ENCODE measurements at regions not wholly inside any gene's neighbourhood (a gene's known extent, or its start where the extent isn't known, plus 50 kb on each side); places are given as distances from the start of the nearest gene placed in this dataset.

GRCh38 chr12:27907766-27908165, 64.8 kb downstream of the PTHLH start:
- no peak for DNase-seq (ENCODE audit: low read depth in 4 of 4, low spot score in 1 of 4)

DNA sequence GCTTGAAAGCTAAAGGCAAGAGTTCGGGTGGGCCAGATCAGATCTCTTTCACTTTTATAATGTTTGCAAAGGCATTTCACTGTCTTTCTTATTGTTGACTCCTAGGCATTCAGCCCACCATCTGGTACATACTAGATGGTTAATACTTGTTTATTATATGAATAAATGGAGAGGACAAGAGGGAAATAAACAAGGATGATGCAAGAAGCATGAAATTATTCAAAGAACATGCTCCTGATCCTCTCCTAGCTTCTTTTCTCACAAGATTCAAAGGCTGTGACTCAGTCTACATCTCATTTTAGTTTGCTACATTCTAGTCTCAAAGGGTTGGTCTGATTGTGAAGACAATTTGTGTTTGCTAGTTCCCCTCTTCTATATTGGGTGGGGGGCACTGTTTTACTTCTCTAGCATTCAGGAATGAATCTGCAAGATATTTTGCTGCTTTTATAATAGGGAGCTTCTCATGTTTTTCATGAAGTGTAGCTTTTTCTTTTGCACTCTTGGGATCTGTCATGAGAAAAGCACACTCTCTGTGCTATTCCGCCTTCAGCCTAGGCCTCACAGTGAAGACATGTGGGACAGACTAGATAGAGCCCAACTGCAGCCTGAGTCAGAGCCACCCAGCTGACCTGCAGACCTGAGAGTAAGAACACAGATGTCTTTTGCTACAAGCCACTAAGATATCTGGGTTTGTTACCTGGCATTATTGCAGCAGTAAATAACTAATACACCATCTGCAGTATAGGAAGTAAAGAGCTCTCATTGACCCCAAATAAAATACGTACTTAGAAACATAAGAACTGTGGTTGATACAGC, 65.7 kb downstream of the PTHLH start:
- no peak for DNase-seq (ENCODE audit: low read depth in 4 of 4, low spot score in 1 of 4)

GRCh38 chr12:27906127-27906500, 66.4 kb downstream of the PTHLH start:
- DNase-seq (ENCODE audit: low read depth in 4 of 4, low spot score in 1 of 4): no peak

GRCh38 chr12:27905285-27906126, 67.0 kb downstream of the PTHLH start:
- DNase-seq (ENCODE audit: low read depth in 4 of 4, low spot score in 1 of 4): no peak

- no peak for DNase-seq (ENCODE audit: low read depth in 4 of 4, low spot score in 1 of 4)
Measured at GRCh38 chr12:27902651-27903050, 69.9 kb downstream of the PTHLH start.

DNA sequence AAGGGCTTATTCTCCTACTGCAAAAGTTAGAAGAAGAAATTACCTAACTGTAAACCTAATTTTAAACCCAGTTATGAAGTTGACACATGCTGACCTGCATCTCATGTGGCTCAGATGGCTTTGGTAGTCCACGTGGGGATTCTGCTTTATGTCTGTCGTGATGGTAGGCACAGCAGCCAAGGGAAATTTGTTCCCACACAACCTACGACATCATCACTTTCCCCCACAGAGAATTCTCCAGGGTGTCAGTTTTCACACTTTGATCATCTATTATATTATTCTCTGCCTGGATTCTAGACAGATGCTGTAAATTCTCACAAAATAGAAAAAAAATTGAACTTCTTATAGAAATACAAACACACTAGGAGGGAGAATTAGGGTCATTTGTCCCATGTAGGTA, 70.6 kb downstream of the PTHLH start:
- DNase-seq (ENCODE audit: low read depth in 4 of 4, low spot score in 1 of 4): no peak

- no peak for DNase-seq (ENCODE audit: low read depth in 4 of 4, low spot score in 1 of 4)
Measured at GRCh38 chr12:27900920-27901879, 71.3 kb downstream of the PTHLH start.

GRCh38 chr12:27899151-27899661, 73.3 kb downstream of the PTHLH start:
- DNase-seq (ENCODE audit: low read depth in 4 of 4, low spot score in 1 of 4): peak in 1 of 4 experiments; percentile 1

GRCh38 chr12:27898022-27898421, 74.5 kb downstream of the PTHLH start:
- DNase-seq (ENCODE audit: low read depth in 4 of 4, low spot score in 1 of 4): no peak

GRCh38 chr12:27896419-27896990, 76.0 kb downstream of the PTHLH start:
- DNase-seq (ENCODE audit: low read depth in 4 of 4, low spot score in 1 of 4): no peak

- DNase-seq (ENCODE audit: low read depth in 4 of 4, low spot score in 1 of 4): no peak
Measured at GRCh38 chr12:27894309-27894708, 78.2 kb downstream of the PTHLH start.

- DNase-seq (ENCODE audit: low read depth in 4 of 4, low spot score in 1 of 4): no peak
Measured at GRCh38 chr12:27879708-27880107, 92.8 kb downstream of the PTHLH start.

DNA sequence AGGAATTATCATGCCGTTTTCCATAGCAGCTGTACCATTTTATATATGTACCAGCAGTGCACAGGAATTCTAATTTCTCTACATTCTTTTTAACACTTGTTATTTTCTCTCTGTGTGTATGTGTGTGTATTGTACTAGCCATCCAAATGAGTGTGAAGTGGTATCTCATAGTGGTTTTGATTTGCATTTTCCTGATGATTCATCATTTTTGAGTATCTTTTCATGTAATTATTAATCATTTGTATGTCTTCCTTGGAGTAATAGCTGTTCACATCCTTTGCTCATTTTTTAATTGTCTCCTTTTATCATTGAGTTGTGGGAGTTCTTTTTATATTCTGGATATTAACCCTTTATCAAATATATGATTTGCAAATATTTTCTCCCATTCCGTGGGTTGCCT, 95.6 kb upstream of the MANSC4 start:
- no peak for DNase-seq (ENCODE audit: low read depth in 4 of 4, low spot score in 1 of 4)

- no peak for DNase-seq (ENCODE audit: low read depth in 4 of 4, low spot score in 1 of 4)
Measured at GRCh38 chr12:27873010-27873409, 93.0 kb upstream of the MANSC4 start.

GRCh38 chr12:27871946-27872345, 91.9 kb upstream of the MANSC4 start:
- no peak for DNase-seq (ENCODE audit: low read depth in 4 of 4, low spot score in 1 of 4)

GRCh38 chr12:27870939-27871338, 90.9 kb upstream of the MANSC4 start:
- no peak for DNase-seq (ENCODE audit: low read depth in 4 of 4, low spot score in 1 of 4)

DNA sequence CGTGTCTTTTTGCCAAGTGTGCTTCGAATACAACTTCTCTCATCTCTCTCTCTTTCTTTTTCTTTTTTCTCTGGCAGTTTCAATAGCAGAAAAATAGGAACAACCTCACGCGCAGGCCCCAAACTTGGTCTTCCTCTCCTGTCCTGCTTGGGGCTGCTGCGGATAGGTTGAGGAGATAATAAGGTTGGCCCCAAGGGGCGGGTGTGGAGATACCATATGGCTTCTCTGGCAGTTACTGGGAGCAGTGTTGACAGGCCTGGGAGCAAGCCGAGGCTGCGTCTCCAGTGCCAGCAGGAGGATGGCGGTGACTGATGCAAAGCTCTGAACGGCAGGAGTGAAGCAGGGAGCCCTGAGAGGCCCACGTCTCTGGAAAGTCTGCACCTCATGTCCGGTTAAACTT, 89.5 kb upstream of the MANSC4 start:
- no peak for DNase-seq (ENCODE audit: low read depth in 4 of 4, low spot score in 1 of 4)

DNA sequence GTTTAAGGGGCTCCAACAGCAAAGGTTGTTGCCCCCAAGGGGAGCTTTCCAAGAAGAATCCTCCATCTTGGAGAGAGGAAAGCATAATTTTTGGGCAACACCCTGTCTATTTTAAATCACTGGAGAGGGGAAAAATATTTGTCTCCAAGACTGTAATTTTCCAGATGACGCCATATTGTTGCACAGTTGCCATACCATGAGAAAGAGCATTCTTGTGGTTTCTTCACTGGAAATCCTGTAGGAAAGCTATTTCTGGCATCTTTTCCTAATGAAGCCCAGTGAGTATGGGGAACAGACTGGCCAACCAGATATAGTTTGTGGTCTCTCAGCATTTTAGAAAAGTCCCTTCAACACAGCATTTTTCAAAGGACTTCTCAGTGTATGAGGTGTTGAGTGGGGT, 88.1 kb upstream of the MANSC4 start:
- no peak for DNase-seq (ENCODE audit: low read depth in 4 of 4, low spot score in 1 of 4)

- no peak for DNase-seq (ENCODE audit: low read depth in 4 of 4, low spot score in 1 of 4)
Measured at GRCh38 chr12:27866373-27867101, 86.5 kb upstream of the MANSC4 start.

- DNase-seq (ENCODE audit: low read depth in 4 of 4, low spot score in 1 of 4): no peak
Measured at GRCh38 chr12:27865421-27865820, 85.4 kb upstream of the MANSC4 start.
